Inflammatory macrophage treated with lipopolysaccharide for 4 hours (primary cell): ENCODE measurements at regions not wholly inside any gene's neighbourhood (a gene's known extent, or its start where the extent isn't known, plus 50 kb on each side); places are given as distances from the start of the nearest gene placed in this dataset.
A peak's percentile ranks its signal among the peaks of the same experiment; 100 is the strongest.

ENCODE experiments used
- DNase-seq: peaks from one replicate; pipeline ENCODE4 v3.0.0-alpha.2; 2020

DNA sequence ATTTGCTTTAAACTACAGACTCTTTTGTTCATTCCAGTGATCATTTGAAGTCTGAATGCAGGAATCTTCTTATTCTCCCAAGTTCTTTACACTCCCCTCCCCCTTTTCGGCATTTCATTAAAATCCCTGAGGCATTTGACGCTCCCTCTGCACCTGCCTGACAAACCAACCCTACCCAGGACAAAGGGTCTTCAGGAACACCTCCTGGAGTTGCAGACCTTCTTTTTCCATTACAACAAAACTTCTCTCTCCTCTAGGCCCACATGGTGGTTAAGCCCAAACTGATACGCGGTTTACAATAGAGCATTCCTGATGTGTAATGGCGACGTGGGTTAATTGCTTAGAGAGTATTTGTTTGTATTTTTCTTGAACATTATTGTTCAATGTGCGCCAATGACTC is 367.4 kb downstream of the FBXO15 start:
- no peak for DNase-seq

DNA sequence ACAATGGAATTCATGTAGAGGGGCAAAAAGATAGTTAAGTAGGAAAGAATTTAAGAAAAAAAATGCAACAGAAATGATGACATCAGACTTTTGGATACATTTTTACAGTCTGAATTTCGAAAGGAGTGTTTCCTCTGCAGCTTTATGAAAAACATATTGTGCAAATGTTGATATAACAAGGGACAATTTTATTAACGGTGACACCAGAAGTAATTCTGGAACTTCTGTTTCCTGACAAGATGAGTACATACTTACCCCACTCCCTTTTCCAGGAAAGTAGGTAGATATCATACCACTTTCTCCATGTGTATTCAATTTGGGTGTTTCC is 369.6 kb downstream of the FBXO15 start:
- no peak for DNase-seq

DNA sequence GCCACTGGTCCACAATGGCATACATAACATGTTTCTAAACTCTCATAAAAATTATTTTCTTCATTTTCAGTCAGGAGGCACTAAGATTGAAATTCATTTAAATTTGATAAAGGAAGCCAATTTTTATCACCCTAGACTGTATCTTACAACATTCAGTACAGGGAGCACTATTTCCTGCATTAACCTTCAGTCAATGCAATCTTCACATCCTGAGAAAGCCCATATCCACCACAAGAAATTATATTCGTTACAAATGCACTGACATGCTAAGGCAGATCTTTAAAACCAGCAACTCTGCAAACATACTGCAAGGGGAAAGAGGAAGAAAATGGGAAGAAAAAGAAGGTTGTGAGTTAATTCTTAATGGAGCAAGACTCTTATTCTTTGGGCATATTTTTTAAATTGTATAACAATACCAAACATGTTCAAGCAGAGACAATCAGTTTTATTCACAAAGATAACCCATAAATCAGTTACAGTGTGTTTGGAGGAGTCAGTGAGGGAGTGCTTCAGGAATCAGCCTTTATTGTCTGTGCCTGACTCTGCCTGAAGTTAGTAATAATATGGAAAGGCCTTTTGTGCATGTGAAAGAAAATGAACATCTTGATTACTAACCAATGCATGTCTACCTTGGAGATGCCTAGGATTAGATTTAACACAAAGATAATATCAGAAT is 370.1 kb downstream of the FBXO15 start:
- DNase-seq = no peak

DNA sequence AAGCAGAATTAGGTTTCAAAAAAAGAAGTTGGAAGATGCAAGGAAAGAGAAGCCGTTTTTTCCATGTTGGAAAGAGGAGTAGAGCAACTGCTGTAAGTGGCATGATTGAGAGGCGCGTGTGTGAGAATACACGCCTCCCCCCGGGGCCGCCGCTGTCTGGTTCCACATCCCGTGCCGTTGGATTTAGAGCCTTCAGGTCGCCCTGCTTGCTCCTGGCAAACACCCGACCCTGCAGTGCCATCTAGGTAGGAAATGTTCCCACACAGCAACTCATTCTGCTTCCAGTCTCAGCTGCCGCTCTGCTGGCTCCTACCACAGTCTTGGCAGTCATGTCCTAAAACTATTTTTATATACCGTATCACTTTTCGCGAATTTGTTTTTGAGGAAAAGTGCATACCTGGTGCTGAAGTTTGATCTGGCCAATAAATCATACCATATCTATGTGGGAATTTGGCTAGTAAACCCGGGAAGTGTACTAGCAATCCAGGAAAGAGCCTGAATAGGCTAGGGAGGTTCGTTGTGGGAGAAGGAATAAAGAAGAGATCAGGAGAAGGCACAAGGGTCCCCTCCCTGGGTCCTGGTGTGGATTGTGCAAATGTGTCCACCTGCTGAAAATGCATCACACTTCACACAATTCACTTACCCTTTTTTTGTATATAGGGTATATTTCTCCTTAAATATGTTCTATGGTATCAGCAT is 372.7 kb downstream of the FBXO15 start:
- no peak for DNase-seq

DNA sequence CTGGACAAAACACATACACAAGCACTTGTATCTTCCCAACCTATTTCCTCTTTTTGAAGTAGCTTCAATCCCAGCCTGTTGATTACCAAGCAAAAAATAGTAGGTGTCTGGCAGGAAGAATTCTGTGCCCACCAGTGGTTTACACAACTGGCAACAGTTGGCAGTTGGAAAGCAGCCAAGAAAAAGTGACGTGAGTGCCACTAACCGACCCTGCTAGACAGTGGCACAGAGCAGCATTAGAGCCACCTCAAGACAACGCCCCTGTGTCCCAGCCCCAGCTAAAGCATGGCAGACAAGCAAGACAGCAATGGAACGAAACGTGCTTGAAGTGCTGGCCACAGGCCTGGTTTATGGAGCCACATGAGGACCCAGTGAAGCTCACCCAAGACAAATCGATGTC is 379.6 kb downstream of the FBXO15 start:
- DNase-seq = no peak

DNA sequence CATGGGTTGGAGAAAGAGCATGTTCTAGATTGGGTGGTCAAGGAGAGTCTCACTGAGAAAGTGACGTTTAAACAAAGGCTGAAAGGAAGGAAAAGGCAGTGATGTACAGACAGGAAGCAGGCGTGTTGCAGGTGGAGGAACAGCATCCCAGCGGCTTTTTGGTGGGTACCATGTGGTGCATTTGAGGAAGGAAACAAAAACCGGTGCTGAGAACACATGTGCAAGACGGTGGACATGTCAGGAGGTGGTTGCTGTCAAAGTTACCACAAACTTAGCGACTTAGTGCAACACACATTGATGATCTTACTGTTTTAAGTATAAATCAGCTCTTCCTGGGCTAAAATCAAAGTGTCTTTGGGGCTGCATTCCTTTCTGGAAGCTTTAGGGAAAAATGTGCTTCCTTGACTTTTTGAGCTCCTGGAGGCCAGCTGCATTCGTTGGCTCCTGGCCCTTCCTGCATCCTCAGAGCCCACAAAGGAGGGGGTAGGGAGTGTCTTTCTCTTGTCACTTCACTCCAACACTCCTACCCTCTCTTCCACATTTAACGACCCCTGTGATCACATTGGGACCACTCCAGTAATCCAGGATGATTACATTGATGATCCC is 380.6 kb downstream of the FBXO15 start:
- no peak for DNase-seq

DNA sequence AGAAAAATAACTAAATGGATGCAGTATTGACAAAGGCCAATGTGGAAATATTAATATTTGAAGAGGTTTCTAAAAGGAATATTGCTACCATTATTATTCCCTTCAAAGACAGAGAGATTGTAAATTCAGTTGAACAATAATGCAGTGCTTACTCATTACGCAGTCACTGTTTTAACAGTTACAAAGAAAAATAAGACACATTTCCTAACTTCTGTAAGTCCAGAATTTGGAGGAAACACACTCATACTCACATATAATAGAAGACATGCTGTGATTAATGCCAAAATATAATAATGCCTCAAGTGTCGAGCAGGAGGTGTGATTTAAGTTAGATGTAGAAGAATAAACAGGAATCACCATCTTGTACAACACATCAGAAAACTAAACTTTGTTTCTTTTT is 389.2 kb downstream of the FBXO15 start:
- no peak for DNase-seq

DNA sequence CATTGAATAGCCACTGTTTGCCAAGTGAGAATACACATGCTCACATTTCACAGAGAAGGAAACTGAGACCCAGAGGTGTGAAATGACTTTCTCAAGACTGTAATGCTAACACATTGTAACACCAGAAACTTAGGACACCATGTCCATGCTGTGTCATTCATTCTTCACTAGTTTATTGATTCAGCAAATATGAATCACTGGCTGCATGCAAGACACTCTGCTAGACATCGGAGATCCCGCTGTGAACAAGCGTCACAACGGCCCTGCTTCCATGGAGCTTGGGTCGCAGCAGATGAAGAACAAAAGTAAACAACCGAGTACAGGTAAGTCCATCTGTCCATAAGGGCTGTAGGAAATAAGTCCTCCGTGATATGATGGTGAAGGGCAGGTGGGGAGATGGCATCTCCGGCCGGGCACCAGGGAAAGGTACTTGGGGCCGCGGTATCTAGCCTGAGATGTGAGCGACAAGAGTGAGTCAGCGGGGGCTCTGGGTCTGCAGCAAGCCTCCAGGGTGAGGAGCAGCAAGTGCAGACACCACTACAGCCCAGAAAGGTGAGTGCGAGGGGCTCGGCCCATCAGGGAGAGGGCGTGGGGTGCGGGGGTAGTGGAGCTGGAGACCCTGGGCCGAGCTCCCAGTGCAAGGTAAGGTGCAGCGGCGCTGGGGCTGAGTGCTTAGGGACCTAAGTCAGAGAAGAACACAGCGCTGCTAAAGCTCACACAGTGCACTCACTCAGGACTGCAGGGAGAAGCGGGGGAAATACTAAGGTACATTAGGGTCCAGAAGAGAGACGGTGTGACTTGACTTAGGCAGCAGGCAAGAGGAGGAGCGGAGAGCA is 391.2 kb downstream of the FBXO15 start:
- no peak for DNase-seq

DNA sequence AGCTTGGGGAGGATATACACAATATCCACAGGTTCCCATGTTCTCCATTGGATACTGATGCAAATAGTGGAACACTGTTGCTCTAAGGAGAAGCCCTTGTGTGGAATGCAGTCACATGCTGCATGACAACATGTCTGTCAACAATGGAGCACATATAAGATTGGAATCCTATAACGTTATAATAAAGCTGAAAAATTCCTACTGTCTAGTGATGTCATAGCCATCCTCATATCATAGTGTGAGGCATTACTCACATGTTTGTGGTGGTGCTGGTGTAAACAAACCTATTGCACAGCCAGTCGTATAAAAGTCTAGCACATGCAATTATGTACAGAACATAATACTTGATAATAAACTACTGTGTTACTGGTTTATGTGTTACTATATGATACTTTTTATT is 394.7 kb downstream of the FBXO15 start:
- DNase-seq = no peak

DNA sequence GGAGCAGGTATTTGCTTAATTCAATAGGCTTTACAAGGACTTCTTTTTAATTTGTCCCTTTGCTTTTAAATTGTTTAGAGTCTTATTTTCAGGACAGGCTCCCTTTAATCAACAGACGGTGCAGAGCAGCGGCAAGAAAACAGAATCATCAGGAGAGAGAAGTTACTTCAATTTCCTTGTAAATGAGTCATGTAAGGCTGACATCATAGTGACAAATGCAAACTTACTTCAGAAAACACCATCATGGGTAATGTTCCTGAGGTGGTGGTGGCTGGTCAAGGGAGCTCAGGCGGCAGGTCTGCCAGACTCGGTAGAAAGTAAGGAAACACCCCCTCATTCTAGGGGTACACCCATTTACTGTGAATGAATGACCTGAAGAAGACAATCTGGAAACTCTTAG is 395.1 kb downstream of the FBXO15 start:
- DNase-seq = peak; percentile 7

DNA sequence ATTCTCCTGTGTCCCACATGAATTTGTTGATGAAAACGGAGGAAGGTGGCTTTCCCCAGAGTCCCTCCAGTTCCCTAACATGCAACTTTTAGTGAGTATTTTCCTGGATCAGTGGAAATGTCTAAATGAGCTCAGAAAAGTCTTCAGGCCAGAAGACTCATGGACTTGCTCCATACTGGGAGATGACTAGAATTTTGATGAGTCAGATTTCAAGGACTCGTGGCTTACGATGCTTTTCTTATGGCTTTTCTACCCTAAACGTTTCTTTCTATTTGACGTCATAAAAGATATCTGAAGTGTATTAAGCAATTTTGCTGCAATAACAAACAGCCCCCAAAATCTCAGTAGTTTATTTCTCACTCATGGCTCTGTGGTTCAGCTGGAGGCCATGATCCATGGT is 397.6 kb downstream of the FBXO15 start:
- DNase-seq = no peak

DNA sequence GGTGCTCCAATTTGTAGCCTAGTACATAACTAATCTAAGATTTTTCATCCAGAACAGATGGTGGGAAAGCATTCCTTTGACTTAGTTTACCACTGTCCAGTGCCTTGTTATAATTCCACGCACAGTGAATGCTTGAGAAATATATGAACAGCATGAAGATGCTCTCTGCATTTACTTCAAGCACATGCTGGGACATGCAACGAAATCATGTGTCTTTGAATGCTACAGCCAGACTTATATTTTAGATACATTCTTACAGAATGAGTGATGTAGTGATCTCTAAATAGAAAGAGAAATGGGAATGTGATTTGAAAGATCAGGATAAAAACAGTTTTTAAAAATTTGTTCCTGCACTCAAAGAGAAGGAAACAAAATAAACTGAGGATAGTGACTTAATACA is 398.3 kb downstream of the FBXO15 start:
- DNase-seq = no peak

DNA sequence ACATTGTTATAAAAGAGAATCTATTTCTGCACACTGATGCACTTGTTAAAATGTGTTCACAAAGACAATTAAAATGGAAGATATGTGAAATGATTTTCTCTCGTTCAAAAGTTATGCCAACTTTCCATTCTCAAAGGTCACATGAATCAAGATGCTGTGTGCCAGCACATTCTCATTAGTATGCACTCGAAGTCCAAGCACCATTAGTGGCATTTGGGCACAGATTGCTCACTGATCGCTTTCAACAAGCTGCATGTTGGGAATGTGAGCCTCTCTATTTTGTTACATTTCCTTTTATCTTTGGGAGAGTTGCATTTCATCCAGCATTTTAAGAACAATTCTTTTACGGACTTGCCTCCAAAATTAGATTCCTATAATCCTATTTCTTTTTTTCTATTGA is 398.9 kb downstream of the FBXO15 start:
- DNase-seq = no peak

DNA sequence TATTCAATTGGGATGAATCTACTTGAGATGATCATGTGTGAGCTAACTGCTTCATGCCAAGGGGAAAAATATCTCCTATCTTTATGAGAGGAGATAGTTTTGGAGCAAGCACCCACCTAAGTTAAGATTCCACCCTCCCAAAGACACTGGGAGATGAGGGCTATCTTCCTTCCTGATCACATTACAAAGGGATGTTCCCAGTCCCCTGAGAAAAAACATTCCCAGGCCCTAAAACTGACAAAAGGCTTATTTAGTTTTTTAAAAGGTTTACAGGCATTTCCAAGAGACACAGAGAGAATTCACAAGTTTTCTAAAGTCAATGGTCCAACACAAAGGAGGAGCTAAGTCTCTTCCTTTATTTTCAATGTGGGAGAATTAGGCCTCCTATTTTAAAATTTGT is 401.5 kb downstream of the FBXO15 start:
- DNase-seq = no peak

DNA sequence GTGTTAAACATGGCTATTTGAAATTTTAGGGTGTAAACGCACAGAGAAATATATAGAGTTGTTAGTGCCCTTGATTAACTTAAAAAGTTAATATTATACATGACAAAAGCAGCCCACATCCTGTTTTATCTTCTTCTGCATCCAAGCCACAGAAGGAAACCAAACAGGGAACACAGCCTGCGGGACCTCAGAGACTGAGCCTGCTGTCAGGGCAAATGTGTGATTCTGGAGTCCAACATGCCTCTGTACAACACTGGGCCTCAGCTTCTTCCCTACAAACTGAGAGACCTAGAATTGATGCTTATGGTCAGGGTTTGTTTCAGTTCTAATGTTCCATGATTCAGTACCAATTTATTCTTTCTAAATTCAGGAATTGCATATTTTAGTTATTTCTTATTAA is 404.7 kb downstream of the FBXO15 start:
- DNase-seq = no peak

DNA sequence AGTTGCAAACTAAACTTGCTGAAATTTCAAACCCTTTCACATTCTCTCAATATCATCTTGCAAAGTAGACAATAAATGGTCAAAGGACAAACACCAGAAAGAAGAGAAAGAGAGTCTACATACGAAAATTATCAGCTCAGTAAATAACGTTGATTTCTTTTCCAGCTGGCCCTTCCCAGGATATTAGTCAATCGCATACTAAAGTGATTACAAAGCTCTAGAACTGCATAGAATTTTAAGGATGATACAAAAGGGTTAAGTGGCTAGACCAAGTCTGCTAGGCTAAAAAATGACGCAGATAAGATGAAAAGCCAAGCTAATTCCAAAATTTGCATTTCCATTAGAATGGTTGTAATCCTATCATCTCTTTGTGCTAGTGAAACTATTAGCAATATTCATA is 405.7 kb downstream of the FBXO15 start:
- DNase-seq = no peak

DNA sequence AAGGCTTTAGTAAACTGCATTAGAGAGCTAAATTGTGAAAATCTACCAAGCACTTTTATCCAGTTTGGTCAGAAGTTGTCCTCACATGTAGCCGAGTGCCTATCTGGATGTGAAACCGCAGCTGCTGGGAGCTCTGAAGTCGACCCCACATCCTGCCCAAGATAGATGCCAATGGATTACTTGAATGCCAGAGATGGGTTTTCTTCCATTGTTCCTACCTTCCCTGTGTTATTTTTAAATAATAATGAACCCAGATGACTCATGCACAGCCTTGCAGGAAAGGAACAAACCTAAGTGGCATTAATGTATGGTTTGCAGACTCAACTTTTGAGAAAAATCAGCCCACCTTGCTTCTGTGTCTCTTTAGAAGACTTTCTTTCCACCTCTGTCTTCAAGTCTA is 408.5 kb downstream of the FBXO15 start:
- DNase-seq = no peak

DNA sequence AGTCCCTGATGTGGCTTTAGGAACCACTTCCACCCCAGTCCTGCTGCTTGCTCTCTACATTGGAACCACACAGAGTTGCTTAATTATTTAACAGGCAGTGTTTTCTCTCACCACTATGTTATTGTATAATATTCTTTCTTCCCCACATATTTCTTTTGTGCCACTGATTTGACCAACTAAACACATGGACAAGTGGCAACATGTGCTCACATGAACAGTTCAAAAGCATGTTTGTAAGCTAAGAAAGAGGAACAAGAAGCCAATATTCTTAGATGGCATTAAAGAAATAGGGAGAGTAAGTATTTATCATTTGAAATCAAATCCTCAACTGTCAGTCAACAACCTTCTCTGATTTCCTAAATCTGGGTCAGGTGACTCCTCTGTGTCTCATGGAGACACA is 409.6 kb downstream of the FBXO15 start:
- no peak for DNase-seq

DNA sequence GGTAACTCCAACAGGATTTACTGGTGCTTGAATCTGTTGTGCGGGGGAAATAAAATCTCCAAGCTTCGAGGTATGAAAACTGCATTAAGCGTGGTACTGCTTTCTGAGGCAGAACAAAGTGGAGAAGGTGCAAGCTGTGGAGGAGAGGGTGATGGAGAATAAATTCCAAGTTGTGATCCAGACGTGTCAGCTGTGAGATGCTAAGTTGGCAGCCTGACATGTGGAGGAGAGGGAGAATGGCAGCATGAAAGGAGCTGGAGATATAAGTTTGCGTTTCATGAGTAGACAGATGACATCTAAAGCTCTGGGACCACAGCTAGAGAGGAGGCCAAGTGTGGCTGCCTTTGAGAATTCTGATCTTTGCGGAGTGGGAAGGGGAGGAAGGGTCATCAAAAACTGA is 411.8 kb downstream of the FBXO15 start:
- DNase-seq = no peak

DNA sequence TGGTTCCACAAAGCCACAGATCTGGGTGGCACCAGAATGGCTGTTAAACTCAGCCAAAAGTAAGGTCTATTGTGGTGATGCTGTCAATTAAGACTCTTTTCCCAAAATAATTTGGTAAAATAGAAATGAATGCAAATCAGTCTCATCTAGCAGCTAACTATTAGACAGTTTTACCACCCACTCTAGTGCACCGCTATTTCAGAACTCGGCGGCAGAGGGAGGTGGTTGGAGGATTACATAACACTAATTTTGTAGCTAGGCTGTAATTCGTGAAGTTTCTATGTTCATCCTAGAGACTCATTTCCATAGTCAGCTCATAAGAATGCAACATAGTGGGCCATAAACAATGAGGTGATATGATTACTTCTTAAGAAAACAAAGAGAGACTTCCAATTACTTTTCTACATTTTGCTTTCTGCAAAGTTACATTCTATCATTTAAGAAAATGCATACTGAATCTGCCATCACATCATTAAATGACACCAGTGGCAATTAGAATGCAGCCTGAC is 413.8 kb downstream of the FBXO15 start:
- no peak for DNase-seq

DNA sequence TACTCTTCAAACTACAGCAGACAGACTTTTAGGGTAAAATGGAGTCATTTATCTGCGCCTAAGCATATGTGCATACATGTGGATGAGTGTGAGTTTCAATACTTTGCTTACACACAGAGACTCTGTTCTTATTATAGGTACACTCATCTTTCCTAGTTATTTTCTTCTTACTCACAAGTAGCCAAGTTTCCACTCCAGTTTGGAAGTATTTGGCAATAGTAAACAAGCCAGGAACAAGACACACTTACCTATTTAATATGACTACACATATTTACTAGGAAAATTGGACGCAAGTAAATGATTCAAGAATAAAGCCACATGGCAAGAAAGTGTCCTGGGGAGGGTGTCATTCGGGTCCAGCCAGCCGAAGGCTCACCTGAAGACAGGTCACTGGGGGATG is 414.3 kb downstream of the FBXO15 start:
- DNase-seq = no peak

DNA sequence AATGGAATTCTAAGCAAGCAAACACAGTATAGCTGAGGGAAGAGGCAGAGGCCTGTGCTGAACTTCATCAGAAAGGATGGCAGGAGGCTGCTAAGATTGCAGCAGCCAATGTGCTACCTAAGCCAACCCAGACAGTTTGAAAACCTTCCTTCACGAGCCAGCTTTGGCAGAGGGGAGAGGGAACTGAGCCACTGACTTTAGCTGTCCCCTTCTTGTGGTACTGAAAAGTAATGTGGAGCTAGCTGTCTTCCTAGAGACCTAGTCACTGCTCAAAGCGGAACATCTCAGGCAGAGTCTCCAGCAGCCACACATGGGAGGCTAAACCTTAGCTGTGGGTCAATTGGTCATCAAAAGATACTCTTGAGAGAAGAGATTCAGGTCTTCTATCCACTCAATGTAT is 419.0 kb downstream of the FBXO15 start:
- no peak for DNase-seq

DNA sequence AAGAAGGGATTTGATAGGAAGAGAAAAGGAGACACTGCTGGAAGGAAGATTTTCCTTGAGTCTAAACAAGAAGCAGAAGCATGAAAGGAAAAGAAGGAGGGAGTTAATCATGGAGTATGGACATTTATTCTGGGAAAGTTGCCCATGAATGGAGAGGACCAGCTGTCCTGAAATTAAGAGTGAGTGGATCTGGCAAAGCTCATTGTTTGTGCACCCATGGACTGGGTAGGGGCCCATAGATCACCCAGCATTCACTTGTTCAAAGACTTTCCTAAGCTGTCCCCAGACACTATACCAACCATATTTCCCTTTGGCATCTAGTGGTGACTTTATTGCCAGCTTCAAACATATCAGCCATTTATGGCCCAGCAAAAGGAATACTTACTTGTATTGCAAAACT is 422.7 kb downstream of the FBXO15 start:
- no peak for DNase-seq

DNA sequence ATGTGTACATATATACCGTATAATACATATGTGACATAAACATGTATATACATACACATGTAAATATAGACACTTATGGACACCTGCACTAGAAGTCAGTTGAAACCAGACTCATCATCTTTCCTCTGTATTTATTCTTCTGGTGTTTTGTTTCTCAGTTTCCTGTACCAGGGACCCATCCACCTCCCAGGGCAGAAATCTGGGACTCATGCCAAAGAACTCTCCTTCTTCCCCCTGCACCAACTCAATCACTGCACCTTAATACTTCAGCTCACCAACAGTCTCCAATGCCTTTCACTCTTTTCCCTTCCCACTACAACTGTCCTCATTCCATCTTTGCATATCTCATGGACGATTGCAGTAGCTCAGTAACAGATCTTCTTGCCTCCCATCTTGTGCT is 428.0 kb downstream of the FBXO15 start:
- no peak for DNase-seq
